GM08714 (cell line): ENCODE measurements at regions not wholly inside any gene's neighbourhood (a gene's known extent, or its start where the extent isn't known, plus 50 kb on each side); places are given as distances from the start of the nearest gene placed in this dataset.

Source experiments
- H3K4me3 ChIP-seq: fragments of 200-500 bp; sonication (Bioruptor generic); 2 replicates; pipeline ENCODE4 v1.5.1; 2014; ENCODE audit warnings: mild to moderate bottlenecking, low read length, inconsistent platforms
- ZNF274 ChIP-seq: IDR thresholded peaks from 2 replicates; pipeline ENCODE4 v1.6.1; 2012; ENCODE audit warnings: mild to moderate bottlenecking, low read depth, low read length

GRCh38 chr2:48207851-48208250 is 106.6 kb upstream of the FOXN2 start:
- H3K4me3 ChIP-seq, result no peak overlapping the region
- TF ChIP-seq ZNF274, result no peak

GRCh38 chr2:48209214-48209885 is 105.1 kb upstream of the FOXN2 start:
- TF ChIP-seq ZNF274, result no peak
- no peak overlapping the region for H3K4me3 ChIP-seq

GRCh38 chr2:48210189-48210588 is 104.3 kb upstream of the FOXN2 start:
- TF ChIP-seq ZNF274, result no peak
- no peak overlapping the region for H3K4me3 ChIP-seq

GRCh38 chr2:48213646-48214045 is 100.8 kb upstream of the FOXN2 start:
- no peak for TF ChIP-seq ZNF274
- no peak overlapping the region for H3K4me3 ChIP-seq

- TF ChIP-seq ZNF274, result no peak
- H3K4me3 ChIP-seq, result no peak overlapping the region
These were observed 96.3 kb upstream of the FOXN2 start for GRCh38 chr2:48218169-48218568.

- H3K4me3 ChIP-seq, result no peak overlapping the region
- TF ChIP-seq ZNF274, result no peak
These were observed 95.3 kb upstream of the FOXN2 start for GRCh38 chr2:48219234-48219554.

- TF ChIP-seq ZNF274, result no peak
These were observed 94.7 kb upstream of the FOXN2 start for GRCh38 chr2:48219555-48220436.

GRCh38 chr2:48220501-48220900 is 94.0 kb upstream of the FOXN2 start:
- TF ChIP-seq ZNF274, result no peak

More at GRCh38 chr2:48219555-48220436, 94.7 kb upstream of the FOXN2 start:
- no peak overlapping the region for H3K4me3 ChIP-seq

GRCh38 chr2:48221846-48222516 is 92.5 kb upstream of the FOXN2 start:
- TF ChIP-seq ZNF274, result no peak
- H3K4me3 ChIP-seq, result no peak overlapping the region

More at GRCh38 chr2:48220501-48220900, 94.0 kb upstream of the FOXN2 start:
- H3K4me3 ChIP-seq, result no peak overlapping the region

GRCh38 chr2:48227617-48228344 is 86.7 kb upstream of the FOXN2 start:
- no peak overlapping the region for H3K4me3 ChIP-seq
- TF ChIP-seq ZNF274, result no peak

- H3K4me3 ChIP-seq, result no peak overlapping the region
- no peak for TF ChIP-seq ZNF274
These were observed 86.2 kb upstream of the FOXN2 start for GRCh38 chr2:48228345-48228684.

GRCh38 chr2:48229063-48229462 is 85.4 kb upstream of the FOXN2 start:
- no peak overlapping the region for H3K4me3 ChIP-seq
- no peak for TF ChIP-seq ZNF274

GRCh38 chr2:48230834-48231233 is 83.6 kb upstream of the FOXN2 start:
- no peak for TF ChIP-seq ZNF274
- H3K4me3 ChIP-seq, result no peak overlapping the region

GRCh38 chr2:48232351-48232750 is 82.1 kb upstream of the FOXN2 start:
- no peak for TF ChIP-seq ZNF274
- H3K4me3 ChIP-seq, result no peak overlapping the region
